HUES64 (cell line): ENCODE measurements at regions not wholly inside any gene's neighbourhood (a gene's known extent, or its start where the extent isn't known, plus 50 kb on each side); places are given as distances from the start of the nearest gene placed in this dataset.

Source experiments
- H3K27ac ChIP-seq: 2 replicates; pipeline ENCODE4 v1.7.0; 2013; ENCODE audit warnings: low read depth, low read length, inconsistent platforms
- H3K27me3 ChIP-seq: 2 replicates; pipeline ENCODE4 v1.6.1; 2013; ENCODE audit warnings: mild to moderate bottlenecking, low read length; ENCODE audit not compliant: insufficient read depth
- H3K36me3 ChIP-seq: 2 replicates; pipeline ENCODE4 v1.6.1; 2013; ENCODE audit warnings: mild to moderate bottlenecking, low read length; ENCODE audit not compliant: insufficient read depth
- H3K4me1 ChIP-seq: 2 replicates; pipeline ENCODE4 v1.6.1; 2013; ENCODE audit warnings: mild to moderate bottlenecking, low read length, moderate library complexity; ENCODE audit not compliant: insufficient read depth
- H3K4me3 ChIP-seq: 2 replicates; pipeline ENCODE4 v1.5.1; 2013; ENCODE audit warnings: mild to moderate bottlenecking, low read length, moderate library complexity
- H3K9ac ChIP-seq: 2 replicates; pipeline ENCODE4 v1.6.1; 2013; ENCODE audit warnings: mild to moderate bottlenecking, low read depth, low read length
- H3K9me3 ChIP-seq: 2 replicates; pipeline ENCODE4 v1.6.1; 2013; ENCODE audit warnings: low read depth, low read length; ENCODE audit not compliant: insufficient read depth
- WGBS: fragments of 150-250, 120-280 bp; methylation state at CpG from one replicate; pipeline ENCODE4 v1.1.7; 2013; ENCODE audit warnings: missing lambda C conversion rate; 5-methylcytosine and 5-hydroxymethylcytosine counted together

DNA sequence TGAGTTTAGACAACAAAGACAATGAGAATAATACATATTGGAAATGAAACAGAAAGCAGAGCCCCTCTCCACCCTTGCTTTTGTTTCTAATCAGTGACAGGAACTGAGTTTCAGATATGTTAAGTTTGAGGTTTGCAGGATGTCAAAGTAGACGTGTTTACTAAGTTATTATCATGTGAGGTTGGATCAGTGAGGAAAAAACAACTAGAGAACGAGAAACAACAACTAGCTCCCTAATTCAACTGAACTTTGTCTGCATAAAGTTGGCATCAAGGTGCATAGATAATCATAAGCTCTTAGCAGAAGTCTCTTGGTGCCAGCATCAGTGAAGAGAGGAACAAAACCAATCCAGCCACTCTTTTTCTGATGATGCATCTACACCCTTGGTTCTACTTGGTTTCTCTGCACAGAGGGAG, 491.1 kb upstream of the NR2F2 start:
- no peaks in the 10 kb centered on the region for H3K36me3 ChIP-seq
- H3K9ac ChIP-seq = no peak overlapping the region
- no peaks in the 10 kb centered on the region for H3K27me3 ChIP-seq
- no peak overlapping the region for H3K27ac ChIP-seq
- 0 out of 2 replicates have a peak, but pooled peaks cover 10% of the 10 kb centered on the region for H3K4me1 ChIP-seq
- H3K9me3 ChIP-seq = no peaks in the 10 kb centered on the region
- no peak overlapping the region for H3K4me3 ChIP-seq
- WGBS = 90% methylated on average over 2 of the region's 2 CpGs

DNA sequence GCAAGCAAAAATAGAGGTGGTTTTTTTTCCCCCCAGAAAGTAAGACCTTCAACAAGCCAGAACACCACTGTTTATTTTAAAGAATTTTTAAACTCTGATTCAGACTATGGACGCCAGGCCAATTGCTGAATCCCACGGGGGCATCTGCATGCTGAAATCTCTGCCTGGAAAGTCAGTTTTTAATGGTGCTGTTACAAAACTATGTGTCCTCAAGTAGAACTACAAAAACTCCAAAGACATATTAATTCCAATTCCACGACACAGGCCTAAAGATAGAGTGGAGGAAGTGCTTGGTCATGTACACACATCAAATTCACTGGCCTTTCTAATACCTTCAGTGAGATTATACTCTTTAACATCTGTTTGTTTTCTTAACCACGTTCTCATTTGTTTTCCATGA, 490.5 kb upstream of the NR2F2 start:
- H3K9me3 ChIP-seq = no peaks in the 10 kb centered on the region
- no peak overlapping the region for H3K9ac ChIP-seq
- no peaks in the 10 kb centered on the region for H3K36me3 ChIP-seq
- no peak overlapping the region for H3K4me3 ChIP-seq
- 96% methylated on average over 4 of the region's 4 CpGs for WGBS
- no peaks in the 10 kb centered on the region for H3K27me3 ChIP-seq
- H3K27ac ChIP-seq = no peak overlapping the region
- 0 out of 2 replicates have a peak, but pooled peaks cover 10% of the 10 kb centered on the region for H3K4me1 ChIP-seq

DNA sequence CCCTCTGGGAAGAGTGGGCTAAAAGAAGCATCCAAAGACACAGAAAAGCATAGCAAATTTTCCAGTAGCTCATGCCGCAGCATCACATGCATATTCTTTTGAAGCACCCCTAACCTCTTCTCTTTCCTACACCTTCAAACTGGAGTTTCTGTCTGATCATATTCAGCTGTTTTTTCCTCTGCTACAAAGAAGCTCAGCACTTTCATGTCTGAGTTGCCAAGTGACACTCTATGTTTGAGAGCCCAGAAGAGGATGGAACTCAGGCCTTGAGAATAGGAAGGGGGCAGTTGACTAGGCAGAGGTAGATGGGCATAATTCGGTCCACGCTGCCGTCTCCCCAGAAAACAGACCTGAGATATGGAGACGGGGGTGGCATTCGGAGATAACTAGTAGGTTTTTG, 489.6 kb upstream of the NR2F2 start:
- Histone ChIP-seq H3K4me1 (peaks cover 10% of the 10 kb centered on the region; the same call in 1 of the 2 replicates), H3K27ac (no peak overlapping the region), H3K4me3 (no peak overlapping the region), H3K27me3 (no peaks in the 10 kb centered on the region), H3K9ac (no peak overlapping the region), H3K9me3 (no peaks in the 10 kb centered on the region), H3K36me3 (no peaks in the 10 kb centered on the region)
- 92% methylated on average over 6 of the region's 6 CpGs for WGBS

DNA sequence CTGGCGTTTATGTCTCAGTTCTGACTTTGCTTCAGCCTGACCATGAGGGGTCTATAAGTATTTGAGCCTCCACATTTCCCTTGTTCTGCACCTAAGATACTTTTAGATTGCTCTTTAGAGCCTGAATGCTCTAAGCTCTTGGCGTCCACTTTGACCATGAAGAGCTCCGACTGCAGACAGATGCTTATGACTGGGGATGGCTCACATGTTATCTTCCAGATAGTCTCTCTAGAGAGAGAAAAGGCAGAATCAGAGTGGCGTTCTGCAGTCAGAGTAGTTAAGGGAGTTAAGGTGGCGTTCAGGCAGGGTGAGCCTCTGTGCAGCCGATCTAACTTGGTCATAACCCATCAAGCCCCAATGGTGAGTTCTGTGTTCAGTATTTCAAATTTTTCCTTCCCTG, 487.9 kb upstream of the NR2F2 start:
- Histone ChIP-seq H3K4me1 (peaks cover 20% of the 10 kb centered on the region; the same call in 1 of the 2 replicates), H3K27me3 (no peaks in the 10 kb centered on the region), H3K9me3 (no peaks in the 10 kb centered on the region), H3K36me3 (no peaks in the 10 kb centered on the region), H3K9ac (no peak overlapping the region), H3K27ac (no peak overlapping the region), H3K4me3 (no peak overlapping the region)
- WGBS = 92% methylated on average over 6 of the region's 6 CpGs

DNA sequence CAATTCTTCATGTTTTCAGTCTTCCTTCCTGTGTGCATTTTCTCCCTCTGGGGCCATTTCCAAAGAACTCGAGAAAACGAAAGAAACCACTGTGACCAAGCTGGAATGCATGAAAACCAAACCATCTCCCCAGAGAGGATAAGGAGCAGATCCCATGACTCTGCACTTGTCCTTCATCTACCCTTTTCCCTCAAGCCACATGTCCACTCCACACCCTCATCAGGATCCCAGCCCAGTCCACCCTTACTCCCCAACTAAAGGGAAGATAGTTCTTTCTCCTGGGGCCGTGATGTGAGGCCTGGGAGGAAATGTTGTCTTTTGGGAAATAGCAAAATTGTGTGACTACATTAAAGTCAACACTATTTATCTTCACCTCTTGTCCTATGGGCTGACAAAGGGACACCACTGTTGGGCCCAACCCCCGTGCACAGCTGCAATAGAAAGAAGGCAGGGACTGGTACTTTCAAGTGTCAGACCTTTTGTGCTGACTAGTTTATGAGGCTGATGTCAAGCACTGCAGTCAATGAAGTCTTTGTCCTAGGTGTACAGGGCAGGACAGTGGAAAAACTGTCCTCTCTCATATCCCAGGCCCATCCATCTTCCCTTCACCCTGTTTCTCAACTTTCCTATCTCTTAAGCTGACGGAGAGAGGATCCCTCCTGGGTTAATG, 487.1 kb upstream of the NR2F2 start:
- H3K4me3 ChIP-seq = no peak overlapping the region

DNA sequence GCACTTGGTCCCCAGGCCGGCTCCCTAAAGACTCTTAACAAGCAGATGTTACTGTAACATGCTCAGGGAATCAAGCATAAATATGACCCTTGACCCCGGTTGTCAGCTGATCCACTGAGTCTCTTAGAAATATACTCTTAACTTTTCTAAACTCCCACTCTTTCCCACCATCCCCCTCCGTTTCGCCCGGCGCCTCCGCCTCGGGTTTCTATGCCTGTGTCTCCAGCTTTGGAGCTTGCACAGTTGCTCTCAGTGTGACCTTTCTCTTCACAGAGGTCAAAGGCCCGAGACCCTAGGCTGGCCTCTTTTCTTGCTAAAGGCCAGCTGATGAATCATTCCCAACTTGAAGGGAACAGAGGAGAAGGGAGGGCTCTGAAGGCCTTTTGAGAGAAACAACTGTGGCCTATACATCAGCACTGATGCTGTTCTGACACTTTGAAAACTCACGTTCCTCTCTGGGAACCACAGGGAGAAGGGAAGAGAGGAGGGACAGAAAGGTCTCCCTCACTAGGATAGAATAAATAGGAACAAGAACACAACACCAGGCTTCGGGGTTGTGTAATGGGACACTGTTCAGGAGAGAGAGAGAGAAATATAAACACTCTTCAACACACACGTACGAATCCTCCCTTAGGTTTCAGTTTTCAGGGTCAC, 484.5 kb upstream of the NR2F2 start:
- Histone ChIP-seq H3K36me3 (no peaks in the 10 kb centered on the region), H3K4me3 (no peak overlapping the region), H3K9ac (no peak overlapping the region), H3K27me3 (no peaks in the 10 kb centered on the region), H3K4me1 (peaks cover 20% of the 10 kb centered on the region; the same call in 1 of the 2 replicates), H3K27ac (no peak overlapping the region), H3K9me3 (no peaks in the 10 kb centered on the region)
- WGBS = 84% methylated on average over 10 of the region's 13 CpGs

More for the DNA sequence above, 487.1 kb upstream of the NR2F2 start:
- H3K36me3 ChIP-seq = no peaks in the 10 kb centered on the region
- no peaks in the 10 kb centered on the region for H3K27me3 ChIP-seq
- no peak overlapping the region for H3K27ac ChIP-seq
- WGBS = 87% methylated on average over 4 of the region's 5 CpGs
- no peak overlapping the region for H3K9ac ChIP-seq
- H3K4me1 ChIP-seq = peaks cover 20% of the 10 kb centered on the region; the same call in 1 of the 2 replicates
- H3K9me3 ChIP-seq = no peaks in the 10 kb centered on the region

DNA sequence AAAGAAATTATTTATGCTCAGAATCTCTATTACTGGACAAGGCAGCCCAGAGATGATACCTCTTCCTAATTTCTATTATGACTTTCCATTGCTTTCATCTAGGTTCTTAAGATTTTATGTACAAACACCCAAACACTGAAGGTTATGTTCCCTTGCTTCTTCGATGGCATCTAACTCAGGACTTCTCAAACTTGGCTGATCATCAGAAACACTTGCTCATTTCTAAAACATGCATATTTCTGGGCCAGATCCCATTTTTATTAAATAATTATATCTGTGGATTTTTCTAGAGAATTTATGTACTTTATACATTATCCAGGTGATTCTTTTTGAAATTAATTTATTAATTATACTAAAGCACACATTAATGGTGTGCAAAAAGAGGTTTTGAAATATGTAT, 482.4 kb upstream of the NR2F2 start:
- Histone ChIP-seq H3K27me3 (no peaks in the 10 kb centered on the region), H3K36me3 (no peaks in the 10 kb centered on the region), H3K4me3 (no peak overlapping the region), H3K4me1 (peaks cover 20% of the 10 kb centered on the region; the same call in 1 of the 2 replicates), H3K9me3 (no peaks in the 10 kb centered on the region), H3K9ac (no peak overlapping the region), H3K27ac (no peak overlapping the region)
- WGBS = 97% methylated on average over 1 of the region's 1 CpG

DNA sequence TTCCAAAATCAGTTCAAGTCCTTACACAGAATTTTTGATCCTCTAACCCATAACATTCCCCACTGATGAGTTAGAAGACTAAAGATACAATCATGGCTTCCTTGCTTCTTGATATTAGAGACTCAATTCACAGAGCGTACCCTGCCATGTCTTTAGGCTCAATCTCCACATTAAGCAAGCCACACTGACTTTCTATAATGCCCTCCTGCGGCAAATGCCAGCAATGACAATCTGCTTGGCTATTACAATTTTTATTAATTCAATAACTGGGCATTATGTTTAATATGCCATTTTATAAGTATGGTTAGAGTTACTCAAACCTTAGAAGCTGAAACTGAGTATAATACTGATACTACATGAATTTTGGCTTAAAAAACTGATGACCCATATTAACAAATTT, 479.7 kb upstream of the NR2F2 start:
- Histone ChIP-seq H3K27me3 (no peaks in the 10 kb centered on the region), H3K9me3 (no peaks in the 10 kb centered on the region), H3K36me3 (no peaks in the 10 kb centered on the region), H3K4me1 (peaks cover 11% of the 10 kb centered on the region; the same call in 1 of the 2 replicates), H3K9ac (no peak overlapping the region), H3K4me3 (no peak overlapping the region), H3K27ac (no peak overlapping the region)
- WGBS = 99% methylated on average over 2 of the region's 2 CpGs

DNA sequence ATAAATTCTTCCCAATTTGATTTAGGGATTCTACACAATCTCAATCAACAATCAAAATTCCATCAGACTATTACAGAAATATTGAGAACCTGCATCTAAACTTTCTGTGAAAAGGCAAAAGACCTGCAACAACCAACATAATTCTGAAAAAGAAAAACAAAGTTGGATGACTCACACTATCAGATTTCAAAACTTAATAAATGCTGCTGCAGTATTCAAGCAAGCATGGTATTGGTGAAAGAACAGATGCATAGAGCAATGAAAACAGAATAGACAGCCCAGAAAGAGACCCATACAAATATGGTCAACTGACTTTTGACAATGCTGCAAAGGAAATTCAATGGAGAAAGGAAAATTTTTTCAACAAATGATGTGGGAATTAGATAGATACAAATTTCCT, 477.1 kb upstream of the NR2F2 start:
- H3K27ac ChIP-seq = no peak overlapping the region

DNA sequence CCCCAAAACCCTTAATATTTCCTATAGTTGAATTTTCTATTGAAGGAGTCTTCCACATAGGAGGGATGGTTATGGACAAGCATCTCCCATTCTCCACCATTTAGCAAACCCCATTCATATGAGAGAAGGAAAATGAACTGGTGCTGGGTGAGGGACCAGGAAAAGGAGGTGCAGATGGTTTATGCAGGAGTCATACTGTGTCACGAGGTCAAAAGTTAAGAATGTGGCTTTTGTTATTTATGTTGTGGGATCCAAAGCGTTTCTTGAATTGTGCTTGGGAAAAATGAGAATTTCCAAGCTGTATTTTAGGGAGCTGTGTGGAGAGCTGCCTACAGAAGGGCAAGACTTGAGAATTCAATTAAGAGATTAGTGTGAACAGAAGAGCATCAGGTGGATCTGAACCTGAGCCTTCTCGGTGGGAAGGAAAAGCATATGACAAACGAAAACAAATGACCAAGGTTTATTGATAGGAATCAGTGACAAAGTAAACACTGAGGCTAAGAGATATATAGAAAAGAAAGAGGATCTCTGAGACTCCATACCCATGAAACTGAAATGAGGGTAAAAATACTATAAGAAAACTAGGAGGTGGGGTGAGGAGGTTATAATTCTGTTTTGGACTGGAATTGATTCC, 473.3 kb upstream of the NR2F2 start:
- Histone ChIP-seq H3K27ac (no peak overlapping the region), H3K27me3 (no peaks in the 10 kb centered on the region), H3K9me3 (no peaks in the 10 kb centered on the region), H3K4me3 (no peak overlapping the region), H3K9ac (no peak overlapping the region), H3K36me3 (no peaks in the 10 kb centered on the region), H3K4me1 (peaks cover 6% of the 10 kb centered on the region; the same call in 1 of the 2 replicates)
- WGBS = 79% methylated on average over 4 of the region's 4 CpGs

More for the DNA sequence above, 477.1 kb upstream of the NR2F2 start:
- Histone ChIP-seq H3K4me3 (no peak overlapping the region), H3K36me3 (no peaks in the 10 kb centered on the region), H3K27me3 (no peaks in the 10 kb centered on the region), H3K9me3 (no peaks in the 10 kb centered on the region), H3K9ac (no peak overlapping the region), H3K4me1 (peaks cover 6% of the 10 kb centered on the region; the same call in 1 of the 2 replicates)

DNA sequence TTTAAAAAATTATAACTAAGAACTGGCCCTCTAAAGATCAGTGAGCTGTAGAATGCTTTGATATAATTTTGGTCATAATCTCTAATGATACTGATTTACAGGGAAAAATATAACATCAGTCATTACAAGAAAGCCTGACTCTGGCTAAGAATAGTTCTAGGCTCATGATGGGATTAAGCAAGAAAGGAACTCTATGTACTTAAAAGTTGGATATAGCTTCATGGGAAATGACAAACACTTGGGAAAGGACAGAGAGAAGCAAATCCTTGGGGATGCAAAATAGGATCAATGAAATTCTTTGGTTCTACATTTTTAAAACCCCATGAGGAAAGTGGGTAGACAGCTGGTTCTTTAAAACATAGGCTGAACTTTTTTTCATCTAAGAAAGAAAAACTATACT, 472.7 kb upstream of the NR2F2 start:
- H3K9ac ChIP-seq = no peak overlapping the region
- no peak overlapping the region for H3K27ac ChIP-seq
- H3K4me3 ChIP-seq = no peak overlapping the region
- peaks cover 6% of the 10 kb centered on the region; the same call in 1 of the 2 replicates for H3K4me1 ChIP-seq
- no peaks in the 10 kb centered on the region for H3K9me3 ChIP-seq
- H3K36me3 ChIP-seq = no peaks in the 10 kb centered on the region
- H3K27me3 ChIP-seq = no peaks in the 10 kb centered on the region
